ENCODE measurements at regions not wholly inside any gene's neighbourhood (a gene's known extent, or its start where the extent isn't known, plus 50 kb on each side); places are given as distances from the start of the nearest gene placed in this dataset.
A peak's percentile ranks its signal among the peaks of the same experiment; 100 is the strongest.

DNA sequence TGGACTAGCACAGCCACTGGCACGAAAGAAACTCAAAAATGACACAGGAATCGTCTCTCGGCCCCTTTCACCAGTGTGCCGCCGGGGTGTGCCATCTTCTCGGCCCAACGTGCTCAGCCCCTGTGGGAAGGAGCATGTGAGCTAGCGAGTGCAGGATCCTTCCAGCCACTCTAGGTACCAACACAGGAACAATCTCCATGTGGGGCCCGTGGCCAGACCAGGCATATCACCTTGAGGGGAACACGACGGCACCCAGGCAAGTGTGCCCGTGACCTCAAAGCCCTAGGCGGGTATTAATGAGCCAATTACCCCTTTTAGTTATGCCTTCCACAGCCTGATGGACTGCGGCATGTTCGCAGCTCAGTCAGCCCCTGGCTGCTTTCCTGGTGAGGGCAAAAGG, 231.5 kb downstream of the FAT4 start:
- no peak for DNase-seq
- Histone ChIP-seq H3K27me3 (ENCODE audit: control insufficient read depth in 3 of 3, insufficient read depth in 3 of 3, low read length in 2 of 3) (no peaks in the 10 kb centered on the region), H3K27ac (ENCODE audit: low read depth in 1 of 2, low read length in 1 of 2) (no peak overlapping the region), H3K4me1 (ENCODE audit: control insufficient read depth in 5 of 5, insufficient read depth in 5 of 5, low read length in 5 of 5) (peaks cover 0 to 3% (median 0%) of the 10 kb centered on the region in 5 donors), H3K4me3 (no peak overlapping the region), H3K9ac (ENCODE audit: insufficient read depth in 1 of 2, low read length in 2 of 2) (no peak overlapping the region), H3K36me3 (ENCODE audit: control insufficient read depth in 4 of 4, insufficient read depth in 4 of 4, low read length in 4 of 4) (no peaks in the 10 kb centered on the region), H3K9me3 (ENCODE audit: control insufficient read depth in 4 of 4, insufficient read depth in 3 of 4, low read length in 3 of 4) (peaks cover 0 to 5% (median 2%) of the 10 kb centered on the region in 4 donors)
- 95% methylated on average over 15 of the region's 15 CpGs for WGBS, 2 donors
- TF ChIP-seq, protein P1, sequence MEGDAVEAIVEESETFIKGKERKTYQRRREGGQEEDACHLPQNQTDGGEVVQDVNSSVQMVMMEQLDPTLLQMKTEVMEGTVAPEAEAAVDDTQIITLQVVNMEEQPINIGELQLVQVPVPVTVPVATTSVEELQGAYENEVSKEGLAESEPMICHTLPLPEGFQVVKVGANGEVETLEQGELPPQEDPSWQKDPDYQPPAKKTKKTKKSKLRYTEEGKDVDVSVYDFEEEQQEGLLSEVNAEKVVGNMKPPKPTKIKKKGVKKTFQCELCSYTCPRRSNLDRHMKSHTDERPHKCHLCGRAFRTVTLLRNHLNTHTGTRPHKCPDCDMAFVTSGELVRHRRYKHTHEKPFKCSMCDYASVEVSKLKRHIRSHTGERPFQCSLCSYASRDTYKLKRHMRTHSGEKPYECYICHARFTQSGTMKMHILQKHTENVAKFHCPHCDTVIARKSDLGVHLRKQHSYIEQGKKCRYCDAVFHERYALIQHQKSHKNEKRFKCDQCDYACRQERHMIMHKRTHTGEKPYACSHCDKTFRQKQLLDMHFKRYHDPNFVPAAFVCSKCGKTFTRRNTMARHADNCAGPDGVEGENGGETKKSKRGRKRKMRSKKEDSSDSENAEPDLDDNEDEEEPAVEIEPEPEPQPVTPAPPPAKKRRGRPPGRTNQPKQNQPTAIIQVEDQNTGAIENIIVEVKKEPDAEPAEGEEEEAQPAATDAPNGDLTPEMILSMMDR (IDR thresholded peaks at IDR 0.05; ENCODE audit: control extremely low read depth, extremely low read depth): no peak
- no peak for ATAC-seq (ENCODE audit: insufficient read depth, low FRiP score)

- H3K4me1 ChIP-seq (ENCODE audit: control insufficient read depth in 5 of 5, insufficient read depth in 5 of 5, low read length in 5 of 5): peaks cover 0 to 3% (median 0%) of the 10 kb centered on the region in 5 donors
- TF ChIP-seq, protein P1 (IDR thresholded peaks at IDR 0.05; ENCODE audit: control extremely low read depth, extremely low read depth): no peak
- H3K9me3 ChIP-seq (ENCODE audit: control insufficient read depth in 4 of 4, insufficient read depth in 3 of 4, low read length in 3 of 4): peaks cover 0 to 5% (median 2%) of the 10 kb centered on the region in 4 donors
- H3K27ac ChIP-seq (ENCODE audit: low read depth in 1 of 2, low read length in 1 of 2): no peak overlapping the region
- WGBS, 2 donors: 66 to 74% methylated on average over 4 of the region's 4 CpGs
- H3K9ac ChIP-seq (ENCODE audit: insufficient read depth in 1 of 2, low read length in 2 of 2): no peak overlapping the region
- H3K27me3 ChIP-seq (ENCODE audit: control insufficient read depth in 3 of 3, insufficient read depth in 3 of 3, low read length in 2 of 3): no peaks in the 10 kb centered on the region
- no peaks in the 10 kb centered on the region for H3K36me3 ChIP-seq (ENCODE audit: control insufficient read depth in 4 of 4, insufficient read depth in 4 of 4, low read length in 4 of 4)
- no peak overlapping the region for H3K4me3 ChIP-seq
- peak in 2 of 3 donors; percentile 84 to 87 for DNase-seq
- no peak for ATAC-seq (ENCODE audit: insufficient read depth, low FRiP score)
Observed at GRCh38 chr4:125547836-125548235, 233.1 kb downstream of the FAT4 start.

- DNase-seq: no peak
- Histone ChIP-seq H3K27me3 (ENCODE audit: control insufficient read depth in 3 of 3, insufficient read depth in 3 of 3, low read length in 2 of 3) (no peaks in the 10 kb centered on the region), H3K4me1 (ENCODE audit: control insufficient read depth in 5 of 5, insufficient read depth in 5 of 5, low read length in 5 of 5) (peaks cover 0 to 3% (median 0%) of the 10 kb centered on the region in 5 donors), H3K9ac (ENCODE audit: insufficient read depth in 1 of 2, low read length in 2 of 2) (no peak overlapping the region), H3K36me3 (ENCODE audit: control insufficient read depth in 4 of 4, insufficient read depth in 4 of 4, low read length in 4 of 4) (no peaks in the 10 kb centered on the region), H3K27ac (ENCODE audit: low read depth in 1 of 2, low read length in 1 of 2) (no peak overlapping the region), H3K4me3 (no peak overlapping the region), H3K9me3 (ENCODE audit: control insufficient read depth in 4 of 4, insufficient read depth in 3 of 4, low read length in 3 of 4) (peaks cover 0 to 5% (median 2%) of the 10 kb centered on the region in 4 donors)
- ATAC-seq (ENCODE audit: insufficient read depth, low FRiP score): no peak
- TF ChIP-seq, protein P1 (IDR thresholded peaks at IDR 0.05; ENCODE audit: control extremely low read depth, extremely low read depth): no peak
- 75 to 83% methylated on average over 5 of the region's 5 CpGs for WGBS, 2 donors
Observed at GRCh38 chr4:125550769-125551168, 236.0 kb downstream of the FAT4 start.

DNA sequence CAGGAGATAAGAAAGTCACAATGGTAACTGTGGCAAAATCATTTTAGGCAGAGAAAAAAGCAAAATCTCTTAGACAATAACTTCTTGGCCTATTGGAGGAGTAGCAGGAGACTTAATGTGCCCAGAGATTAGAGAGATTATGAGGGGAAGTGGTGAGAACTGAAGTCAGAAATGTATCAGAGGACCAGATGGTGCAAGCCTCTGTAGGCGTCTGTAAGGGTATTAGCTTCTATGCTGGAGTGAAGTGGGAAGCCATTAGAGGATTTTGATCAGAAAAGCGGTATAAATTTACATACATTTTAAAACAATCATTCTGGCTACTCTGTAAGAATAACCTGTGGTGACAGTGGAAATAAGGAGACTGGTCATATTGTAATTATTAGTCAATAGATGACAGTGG, 236.7 kb downstream of the FAT4 start:
- WGBS, 2 donors: 87 to 94% methylated on average over 2 of the region's 2 CpGs
- TF ChIP-seq, protein P1 (IDR thresholded peaks at IDR 0.05; ENCODE audit: control extremely low read depth, extremely low read depth): no peak
- no peak overlapping the region for H3K9ac ChIP-seq (ENCODE audit: insufficient read depth in 1 of 2, low read length in 2 of 2)
- no peak overlapping the region for H3K4me3 ChIP-seq
- H3K27ac ChIP-seq (ENCODE audit: low read depth in 1 of 2, low read length in 1 of 2): no peak overlapping the region
- H3K9me3 ChIP-seq (ENCODE audit: control insufficient read depth in 4 of 4, insufficient read depth in 3 of 4, low read length in 3 of 4): peaks cover 0 to 5% (median 2%) of the 10 kb centered on the region in 4 donors
- H3K4me1 ChIP-seq (ENCODE audit: control insufficient read depth in 5 of 5, insufficient read depth in 5 of 5, low read length in 5 of 5): peaks cover 0 to 3% (median 0%) of the 10 kb centered on the region in 5 donors
- H3K36me3 ChIP-seq (ENCODE audit: control insufficient read depth in 4 of 4, insufficient read depth in 4 of 4, low read length in 4 of 4): no peaks in the 10 kb centered on the region
- ATAC-seq (ENCODE audit: insufficient read depth, low FRiP score) (no peak), DNase-seq (no peak)
- no peaks in the 10 kb centered on the region for H3K27me3 ChIP-seq (ENCODE audit: control insufficient read depth in 3 of 3, insufficient read depth in 3 of 3, low read length in 2 of 3)

All from lung (tissue), 11 donors.